ENCODE measurements at regions not wholly inside any gene's neighbourhood (a gene's known extent, or its start where the extent isn't known, plus 50 kb on each side); places are given as distances from the start of the nearest gene placed in this dataset.
A peak's percentile ranks its signal among the peaks of the same experiment; 100 is the strongest.
"Not testable (repeated sequence)": the region's sequence is repeated elsewhere in the genome, so short reads cannot be mapped to it uniquely, and the experiment has no call there.

DNA sequence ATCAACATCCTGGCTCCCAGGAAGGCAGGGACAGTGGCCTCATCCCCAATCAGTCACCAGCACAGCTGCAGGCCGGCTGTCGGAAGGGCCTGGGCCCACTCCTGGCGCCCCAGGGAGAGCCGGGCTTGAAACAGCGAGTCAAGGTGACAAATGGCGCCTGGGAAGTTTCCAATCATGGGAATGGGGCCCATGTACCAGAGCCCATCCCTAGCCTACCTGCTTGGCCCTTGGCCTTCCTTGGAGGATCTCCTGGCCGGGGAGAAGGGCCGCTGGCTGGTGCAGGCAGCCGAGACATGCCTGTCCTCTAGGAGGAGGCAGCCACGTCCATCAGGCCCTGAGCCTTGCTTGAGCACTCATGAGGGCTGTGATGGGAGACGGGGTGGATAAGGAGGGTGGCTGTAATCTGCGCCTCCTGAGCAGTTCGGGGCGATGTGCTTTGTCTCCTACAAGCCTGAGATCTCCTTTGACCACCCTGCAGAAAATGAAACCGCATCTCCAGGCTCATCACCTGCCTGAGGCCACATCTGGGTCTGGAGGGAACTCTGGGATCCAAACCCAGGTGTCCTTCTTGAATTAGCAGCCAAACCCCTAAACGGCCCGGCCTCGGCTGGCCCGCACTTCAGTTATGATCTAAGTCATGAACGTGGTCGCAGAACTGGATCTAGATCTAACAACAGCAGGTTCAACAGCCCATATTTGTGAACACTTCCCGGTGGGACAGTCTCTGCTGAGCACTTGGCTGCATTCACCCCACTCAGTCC, 862.0 kb downstream of the TBC1D22A start:
- DNase-seq = peak; percentile 22

DNA sequence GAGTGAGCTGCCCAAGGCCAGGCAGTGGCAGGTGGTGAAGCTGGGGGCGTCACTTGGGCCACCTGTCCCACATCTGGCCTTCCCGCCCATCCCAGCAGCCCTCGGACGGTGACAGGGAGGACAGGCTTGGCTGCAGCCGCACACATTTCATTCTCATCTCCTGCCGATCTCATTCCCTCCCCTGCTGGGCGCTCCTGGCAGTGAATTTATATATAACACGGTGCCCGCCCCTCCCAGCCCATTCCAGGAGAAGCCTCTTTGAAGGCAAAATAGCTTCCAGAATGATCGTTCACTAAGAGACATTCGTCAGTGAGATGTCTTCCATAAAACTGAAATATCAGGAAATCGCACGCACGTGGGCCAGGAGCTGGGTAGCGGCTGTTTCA, 861.3 kb downstream of the TBC1D22A start:
- DNase-seq = peak; percentile 22

DNA sequence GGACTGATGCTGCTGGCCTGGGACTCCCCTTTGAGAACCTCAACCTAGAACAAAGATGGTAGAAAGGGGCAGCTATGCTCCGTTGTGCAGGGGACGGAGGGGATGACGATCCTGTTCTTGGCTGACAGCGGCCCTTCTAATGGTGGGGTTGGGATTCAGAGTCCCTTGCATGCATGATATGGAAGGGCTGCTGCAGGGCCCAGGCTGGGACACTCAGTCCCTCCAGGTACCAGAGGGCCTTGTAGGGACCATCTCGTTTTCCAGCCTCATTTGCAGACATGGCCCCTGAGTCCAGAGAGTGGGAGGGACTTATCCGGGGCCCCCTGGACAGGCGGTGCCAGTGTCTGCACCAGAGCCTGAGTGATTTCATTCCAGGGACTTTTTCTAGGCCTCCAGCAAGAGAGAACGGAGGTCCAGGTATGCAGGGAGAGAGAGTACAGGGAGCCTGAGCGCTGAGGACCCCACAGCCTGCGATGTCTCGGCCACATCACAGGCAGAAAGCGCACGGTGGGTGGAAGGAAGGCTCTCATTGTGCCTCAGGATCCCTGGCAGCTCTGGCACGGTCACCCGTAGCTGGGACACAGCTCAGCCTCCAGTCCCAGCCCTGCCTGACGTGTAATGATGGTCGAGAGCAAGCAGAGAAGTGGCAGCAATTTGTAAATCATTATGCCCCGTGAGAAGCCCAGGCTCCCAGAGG, 860.8 kb downstream of the TBC1D22A start:
- peak; percentile 34 for DNase-seq

DNA sequence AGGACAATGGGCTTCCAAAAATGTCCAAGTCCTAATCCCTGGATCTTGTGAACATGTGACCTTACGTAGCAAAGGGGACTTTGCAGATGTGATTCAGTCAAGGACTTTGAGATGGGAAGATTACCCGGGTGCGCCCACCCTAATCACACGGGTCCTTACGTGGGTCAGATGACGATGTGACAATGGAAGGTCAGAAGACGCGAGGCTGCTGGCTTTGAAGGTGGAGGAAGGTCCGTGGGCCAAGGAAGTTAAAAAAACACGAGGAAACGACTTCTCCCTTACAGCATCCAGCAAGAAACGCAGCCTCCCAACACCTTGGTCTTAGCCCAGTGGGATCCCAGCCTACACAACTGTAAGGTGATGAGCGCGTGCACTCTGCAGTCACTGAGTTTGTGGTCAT, 860.1 kb downstream of the TBC1D22A start:
- peak; percentile 9 for DNase-seq

DNA sequence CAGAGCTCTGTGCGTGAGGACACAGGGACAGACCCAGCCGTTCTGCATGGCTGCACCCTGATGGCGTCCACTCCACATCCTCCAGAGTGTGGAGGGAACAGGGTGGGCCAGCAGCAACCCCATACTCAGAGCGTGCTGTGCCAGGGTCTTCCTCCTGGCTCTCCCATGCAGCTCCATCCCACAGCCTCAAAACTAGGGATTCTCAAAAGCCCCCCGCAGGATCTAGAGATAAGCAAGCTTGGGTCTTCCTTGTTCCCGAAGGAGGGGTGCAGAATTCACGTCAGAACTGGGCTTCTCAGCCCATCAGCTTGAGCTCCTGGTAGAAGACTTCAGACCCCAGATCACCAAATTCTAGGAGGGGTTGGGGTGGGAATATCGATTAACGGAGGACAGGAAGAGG, 858.8 kb downstream of the TBC1D22A start:
- peak; percentile 21 for DNase-seq

DNA sequence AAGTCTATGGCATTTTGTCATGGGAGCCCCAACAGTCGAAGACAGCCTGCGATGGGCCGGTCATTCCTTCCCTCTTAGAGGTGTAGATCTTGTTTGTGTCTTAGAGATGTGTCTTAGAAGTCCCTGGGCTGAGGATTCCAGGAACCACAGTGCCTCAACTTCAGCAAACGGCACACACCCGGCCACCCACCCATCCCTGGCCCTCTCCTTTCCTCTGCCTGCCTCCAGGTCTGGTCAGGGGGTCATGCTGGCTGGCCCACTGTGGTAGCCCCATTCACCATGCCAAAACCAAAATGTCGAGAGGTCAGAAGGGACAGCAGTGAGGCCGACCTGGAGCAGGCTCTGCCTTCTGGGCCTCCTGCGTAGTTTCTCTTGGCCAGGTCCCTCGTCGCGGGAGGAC, 857.9 kb downstream of the TBC1D22A start:
- DNase-seq = peak; percentile 34

DNA sequence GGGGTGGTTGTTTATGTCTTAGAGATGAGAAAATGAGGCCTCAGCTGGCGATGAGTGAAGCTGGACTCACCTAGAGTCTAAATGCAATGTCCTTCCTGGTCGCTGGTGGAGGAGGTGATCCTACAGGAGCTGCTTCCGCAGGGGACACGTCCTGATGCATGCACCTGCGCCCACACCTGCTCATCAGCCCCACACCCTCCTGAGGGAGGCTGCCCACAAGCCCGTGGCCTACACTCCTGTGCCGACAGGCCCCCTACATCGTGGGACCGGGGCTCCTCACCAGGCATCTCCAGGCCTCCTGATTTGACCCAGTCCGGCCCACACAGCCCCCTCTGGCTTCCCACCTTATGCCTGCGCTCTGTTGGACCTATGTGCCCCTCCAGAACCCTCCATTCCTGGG, 857.2 kb downstream of the TBC1D22A start:
- peak; percentile 48 for DNase-seq

DNA sequence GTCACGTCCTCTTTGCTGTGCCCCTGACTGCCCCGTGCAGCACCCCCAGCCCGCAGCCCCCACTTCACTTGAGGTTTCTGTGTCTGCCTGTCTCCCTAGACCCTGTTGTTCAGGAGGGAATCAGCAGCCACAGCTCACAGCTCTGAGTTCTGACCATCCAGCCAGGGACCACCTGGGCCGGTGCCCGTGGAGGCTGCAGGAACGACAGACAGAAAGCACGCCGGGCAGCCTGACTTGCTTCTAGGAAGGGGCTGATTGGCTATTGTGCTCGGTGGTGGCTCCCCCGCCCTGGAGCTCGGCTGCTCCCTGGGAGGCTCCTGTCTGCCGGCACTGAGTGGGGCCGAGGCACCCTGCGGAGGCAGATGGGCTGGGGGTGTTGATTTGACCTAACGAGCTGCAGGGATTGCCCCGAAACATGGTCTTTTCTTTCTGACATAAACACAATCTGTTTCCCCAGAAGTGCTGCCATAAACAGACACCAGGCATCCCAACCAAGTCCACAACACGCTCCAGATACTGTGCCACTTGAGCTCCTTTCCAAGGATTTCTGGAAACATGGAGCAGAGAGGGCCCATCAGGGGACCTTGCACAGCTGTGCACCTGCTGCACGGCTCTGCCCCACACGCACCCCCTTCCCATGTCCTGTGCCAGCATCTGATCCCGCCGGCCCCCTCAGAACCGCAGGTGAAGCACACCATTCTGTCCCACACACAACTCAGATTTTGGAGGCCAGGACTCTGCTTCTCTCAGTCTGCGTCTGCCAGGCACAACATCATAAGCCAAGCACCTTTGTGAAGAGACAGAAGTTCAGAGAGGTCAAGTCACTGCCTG, 855.9 kb downstream of the TBC1D22A start:
- DNase-seq = peak; percentile 46

DNA sequence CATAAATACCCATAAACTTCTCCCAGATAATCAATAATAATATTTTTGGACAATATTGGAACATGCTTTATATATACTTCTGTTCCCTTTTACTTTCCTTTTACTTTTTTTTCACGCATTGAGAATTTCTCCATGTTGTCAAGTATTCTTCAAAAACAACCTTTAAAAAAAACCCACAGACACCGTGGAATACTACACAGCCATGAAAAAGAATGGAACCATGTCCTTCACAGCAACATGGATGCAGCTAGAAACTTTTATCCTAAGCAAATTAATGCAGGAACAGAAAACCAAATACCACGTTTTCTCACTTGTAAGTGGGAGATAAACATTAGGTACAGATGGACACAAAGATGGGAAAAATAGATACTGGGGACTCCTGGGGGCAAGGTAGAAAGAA, 854.7 kb downstream of the TBC1D22A start:
- no peak for DNase-seq

DNA sequence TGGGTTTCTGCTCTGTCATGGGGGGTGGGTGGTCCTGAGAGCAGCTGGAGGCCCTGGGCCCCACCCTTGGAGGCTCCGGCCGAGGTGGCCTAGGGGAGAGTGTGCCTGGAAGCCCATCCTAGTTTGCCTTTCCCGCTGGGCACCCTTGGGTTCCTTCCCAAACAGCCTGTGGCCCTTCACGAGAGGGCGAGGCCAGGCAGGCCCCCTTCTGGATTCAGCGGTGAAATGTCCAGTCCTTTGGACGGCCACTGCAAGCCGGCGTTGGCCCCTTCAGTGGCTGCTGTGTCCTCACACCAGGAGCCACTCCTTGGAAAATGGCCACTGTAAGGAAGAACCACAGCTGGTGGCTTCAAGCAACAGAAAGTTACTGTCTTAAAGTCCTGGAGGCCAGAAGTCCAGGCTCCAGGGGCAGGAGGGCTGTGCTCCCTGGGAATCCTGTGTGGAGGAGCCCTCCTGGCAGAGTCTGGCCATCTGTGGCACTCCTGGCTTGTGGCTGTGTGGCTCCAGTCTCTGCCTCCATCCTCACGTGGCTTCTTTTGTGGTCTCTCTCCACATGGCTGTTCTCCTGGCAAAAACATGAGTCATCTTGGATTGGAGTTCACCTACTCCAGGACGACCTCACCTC, 854.1 kb downstream of the TBC1D22A start:
- peak; percentile 38 for DNase-seq

DNA sequence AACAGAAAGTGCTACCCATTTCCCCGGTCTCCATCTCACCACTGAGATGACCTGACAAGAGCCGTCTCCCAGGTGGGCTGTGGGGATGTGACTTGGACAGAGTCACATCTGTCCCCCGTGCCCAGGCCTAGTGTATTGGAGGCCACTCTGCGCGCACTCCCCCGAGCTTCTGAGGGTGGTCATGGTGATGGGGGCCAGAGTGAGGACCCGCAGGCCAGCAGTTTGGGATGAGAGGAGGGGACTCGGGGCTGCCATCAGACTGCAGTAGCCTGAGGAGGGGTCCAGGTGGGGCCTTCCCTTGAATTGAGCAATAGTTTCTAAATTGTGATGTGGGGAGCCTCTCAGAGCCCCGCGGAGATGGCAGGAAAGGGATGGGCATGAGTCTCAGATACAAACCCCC, 852.6 kb downstream of the TBC1D22A start:
- peak; percentile 52 for DNase-seq

DNA sequence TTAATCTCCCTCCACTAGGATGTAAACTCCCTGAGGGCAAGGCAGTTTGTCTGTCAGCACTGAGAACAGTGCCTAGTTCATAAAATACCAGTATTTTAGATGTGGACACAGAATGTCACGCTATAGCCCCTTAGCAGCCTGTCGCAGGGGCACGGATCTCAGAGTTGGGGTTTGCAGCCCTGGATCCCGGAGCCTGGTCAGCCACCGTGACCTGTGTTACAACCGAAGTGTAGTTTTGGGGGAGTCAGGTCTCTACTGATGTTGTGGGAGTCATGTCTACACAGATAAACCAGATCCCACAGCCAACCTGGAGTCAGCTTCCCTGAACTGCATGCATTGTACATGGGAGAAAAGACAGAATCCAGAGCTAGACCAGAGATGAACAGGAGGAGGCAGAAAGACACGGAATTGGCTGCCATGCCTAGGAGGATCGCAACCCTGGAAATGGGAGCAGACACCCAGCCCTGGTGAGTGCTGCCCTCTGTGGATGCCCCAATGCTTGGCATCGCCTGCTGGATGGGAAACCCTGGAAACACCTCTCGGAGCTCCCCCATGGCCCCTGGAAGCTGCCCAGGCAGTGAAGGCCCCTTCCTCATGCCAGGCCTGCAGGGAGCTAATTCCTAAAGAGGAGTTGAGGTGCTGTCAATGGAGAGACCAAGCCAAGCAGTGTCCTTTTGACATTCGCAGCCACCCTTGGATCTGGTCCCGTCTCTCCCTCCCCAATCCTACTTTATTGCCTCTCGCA, 851.3 kb downstream of the TBC1D22A start:
- DNase-seq = no peak

DNA sequence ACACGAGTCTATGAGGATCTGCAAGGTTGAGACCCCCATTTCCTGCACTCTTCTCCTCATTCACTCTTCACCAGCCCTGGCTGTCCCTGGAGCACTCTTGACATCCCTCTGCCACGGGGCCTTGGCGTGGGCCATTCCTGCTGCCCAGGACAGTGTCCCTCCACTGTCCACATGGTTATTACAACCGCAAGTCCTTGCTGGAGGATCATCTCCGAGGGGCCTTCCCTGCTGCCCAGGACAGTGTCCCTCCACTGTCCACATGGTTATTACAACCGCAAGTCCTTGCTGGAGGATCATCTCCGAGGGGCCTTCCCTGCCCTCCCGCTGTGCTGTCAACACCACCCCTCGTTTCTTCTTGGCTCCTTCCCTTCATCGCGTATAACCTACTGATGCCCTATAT, 850.7 kb downstream of the TBC1D22A start:
- not testable (repeated sequence) for DNase-seq

DNA sequence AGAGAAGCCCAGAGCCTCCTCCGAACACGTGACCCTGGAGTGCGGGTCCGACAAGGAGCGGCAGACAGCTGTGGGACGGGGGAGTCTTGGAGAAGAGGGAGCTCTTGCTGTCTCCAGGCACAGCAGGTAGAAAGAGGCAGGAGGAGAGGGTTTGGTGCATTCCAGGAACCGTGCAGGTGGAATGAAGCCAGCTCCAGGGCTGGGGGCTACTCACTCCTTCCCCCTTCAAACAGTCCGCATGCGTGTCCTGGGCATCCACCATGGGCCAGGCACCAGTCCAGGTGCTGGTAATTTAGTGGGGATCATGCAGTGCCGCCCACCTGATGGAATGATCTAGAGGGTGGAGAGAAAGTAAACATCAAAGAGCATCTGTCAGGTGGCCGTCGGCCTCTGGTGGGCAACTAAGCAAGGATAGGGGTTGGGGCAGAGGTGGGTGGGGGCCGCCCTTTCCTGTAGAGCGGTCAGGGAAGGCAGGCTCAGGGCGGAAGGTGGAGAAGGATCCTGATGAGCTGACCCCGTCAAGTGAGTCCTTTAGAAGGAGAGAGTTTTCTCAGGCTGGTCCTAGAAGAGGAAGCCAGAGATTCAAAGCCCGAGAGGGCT, 850.0 kb downstream of the TBC1D22A start:
- no peak for DNase-seq

DNA sequence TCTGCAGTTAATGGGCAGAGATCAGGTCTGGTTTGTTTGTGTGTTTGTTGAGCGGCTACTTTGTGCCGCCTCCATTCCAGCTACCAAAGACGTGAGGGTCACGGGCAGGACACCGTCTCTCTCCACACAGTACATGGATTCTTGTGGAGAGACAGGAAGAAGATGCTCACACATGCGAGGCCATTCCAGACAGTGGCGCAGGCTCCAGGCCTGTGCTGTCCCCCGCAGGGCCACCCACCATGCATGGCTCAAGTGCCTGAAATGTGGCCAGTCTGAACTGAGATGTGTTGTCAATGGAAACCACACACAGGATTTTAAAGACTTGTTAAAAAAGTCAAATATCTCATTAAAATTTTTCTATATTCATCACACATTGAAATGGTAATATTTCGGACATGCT, 848.3 kb downstream of the TBC1D22A start:
- DNase-seq = no peak

DNA sequence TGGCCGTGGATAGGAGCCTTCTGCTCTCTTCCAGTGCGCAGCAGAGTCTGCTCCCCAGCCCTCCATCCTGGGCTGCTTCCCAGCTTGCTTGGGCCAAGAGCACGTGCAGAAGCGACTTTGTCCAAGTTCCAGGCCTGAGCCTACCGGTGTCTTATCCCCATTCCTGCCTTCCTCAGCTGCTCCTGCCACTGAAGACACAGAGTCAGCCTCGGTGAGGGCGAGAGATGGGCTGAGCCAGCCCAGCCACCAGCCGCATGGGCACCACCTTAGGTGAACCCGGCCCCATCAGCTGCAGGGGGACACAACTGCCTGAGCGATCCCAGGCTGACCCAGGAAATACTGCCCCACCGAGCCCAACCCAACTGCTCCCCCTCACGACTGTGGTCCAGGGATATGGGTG, 847.8 kb downstream of the TBC1D22A start:
- DNase-seq = no peak

DNA sequence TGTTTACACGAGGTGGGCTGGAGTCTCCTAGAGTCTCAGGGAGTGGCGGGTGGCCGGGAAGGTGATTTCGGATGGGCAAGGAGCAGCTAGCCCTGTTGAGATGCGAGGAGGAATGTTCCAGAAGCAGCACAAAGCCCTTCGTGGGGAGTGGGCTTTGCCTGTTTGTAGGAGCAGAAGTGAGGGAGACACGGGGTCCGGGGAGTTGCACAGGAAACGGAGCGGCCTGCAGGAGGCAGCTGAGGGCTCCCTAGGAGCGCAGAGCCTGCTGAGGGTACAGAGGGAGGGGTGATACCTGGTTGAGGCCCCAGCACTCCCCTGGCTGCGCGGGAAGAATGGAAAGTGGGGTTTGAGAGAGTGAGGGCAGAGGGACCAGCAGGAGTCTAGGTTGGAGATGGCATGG, 847.2 kb downstream of the TBC1D22A start:
- no peak for DNase-seq

DNA sequence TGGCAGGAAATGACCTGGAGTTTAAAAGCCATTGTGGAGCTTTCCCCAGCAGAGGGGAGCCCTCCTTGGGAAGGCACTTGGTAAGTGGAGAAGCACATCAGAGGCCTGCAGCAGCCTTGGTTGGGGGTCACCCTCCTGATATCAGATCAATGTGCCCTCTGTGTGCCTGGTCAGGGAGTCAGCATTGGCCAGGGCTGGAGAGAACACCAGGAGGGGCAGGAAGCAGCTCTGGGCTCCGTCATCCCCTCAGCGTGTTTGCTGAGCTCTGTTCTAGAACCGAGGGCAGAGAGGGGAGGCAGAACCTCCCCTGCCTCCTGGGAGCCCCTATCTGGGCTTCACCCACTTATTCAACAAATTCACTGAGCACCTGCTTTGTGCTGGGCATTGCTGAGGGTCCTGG, 846.0 kb downstream of the TBC1D22A start:
- DNase-seq = no peak

DNA sequence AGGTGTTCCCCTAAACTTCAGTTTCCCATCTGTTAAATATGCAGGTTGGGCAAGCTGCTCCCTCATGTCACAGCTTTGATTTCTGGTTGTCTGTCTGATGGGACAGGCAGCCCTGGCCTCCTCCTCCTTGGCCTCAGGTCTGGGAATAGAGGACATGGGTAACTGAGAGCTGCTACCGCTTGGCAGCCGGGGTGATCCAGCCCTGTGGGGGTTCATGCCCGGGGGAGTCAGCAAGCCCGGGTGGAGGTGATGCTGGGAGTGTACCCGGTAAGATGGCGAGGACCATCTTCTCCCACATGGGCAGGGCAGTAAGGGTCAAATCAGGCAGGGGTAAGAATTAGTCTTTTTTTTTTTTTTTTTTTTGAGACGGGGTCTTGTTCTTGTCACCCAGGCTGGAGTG, 845.0 kb downstream of the TBC1D22A start:
- DNase-seq = no peak

DNA sequence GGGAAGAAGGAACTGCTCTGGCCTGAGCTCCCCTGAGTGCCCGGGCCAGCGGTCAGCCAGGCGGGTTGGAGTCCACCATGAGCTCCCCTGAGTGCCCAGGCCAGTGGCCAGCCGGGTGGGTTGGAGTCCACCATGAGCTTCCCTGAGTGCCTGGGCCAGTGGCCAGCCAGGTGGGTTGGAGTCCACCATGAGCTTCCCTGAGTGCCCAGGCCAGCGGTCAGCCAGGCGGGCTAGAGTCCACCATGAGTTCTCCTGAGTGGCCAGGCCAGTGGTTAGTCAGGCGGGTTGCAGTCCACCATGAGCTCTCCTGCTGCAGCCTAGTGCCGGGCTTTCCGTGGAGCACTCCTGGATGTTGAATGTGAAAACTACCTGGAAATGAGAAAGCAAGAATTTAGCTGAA, 844.0 kb downstream of the TBC1D22A start:
- DNase-seq = peak; percentile 41

DNA sequence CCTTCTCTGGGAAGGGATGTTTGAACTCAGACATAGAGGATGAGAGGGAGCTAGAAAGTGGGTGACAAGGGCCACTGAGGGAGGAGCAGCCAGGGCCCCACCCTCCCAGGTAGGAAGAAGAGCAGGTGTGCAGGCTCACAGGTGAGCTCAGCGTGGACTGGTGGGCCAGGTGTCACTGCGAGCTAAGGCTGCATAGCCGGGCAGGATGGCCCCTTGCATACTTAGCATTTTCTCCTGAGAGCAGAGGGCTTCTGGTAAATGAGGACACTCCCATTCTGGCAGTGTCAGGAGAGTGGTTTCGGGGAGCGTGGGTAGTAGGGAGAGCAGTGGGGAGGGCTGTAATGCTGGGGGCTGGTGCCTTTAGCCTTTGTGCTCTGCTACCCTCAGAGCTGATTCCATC, 843.4 kb downstream of the TBC1D22A start:
- peak; percentile 47 for DNase-seq

DNA sequence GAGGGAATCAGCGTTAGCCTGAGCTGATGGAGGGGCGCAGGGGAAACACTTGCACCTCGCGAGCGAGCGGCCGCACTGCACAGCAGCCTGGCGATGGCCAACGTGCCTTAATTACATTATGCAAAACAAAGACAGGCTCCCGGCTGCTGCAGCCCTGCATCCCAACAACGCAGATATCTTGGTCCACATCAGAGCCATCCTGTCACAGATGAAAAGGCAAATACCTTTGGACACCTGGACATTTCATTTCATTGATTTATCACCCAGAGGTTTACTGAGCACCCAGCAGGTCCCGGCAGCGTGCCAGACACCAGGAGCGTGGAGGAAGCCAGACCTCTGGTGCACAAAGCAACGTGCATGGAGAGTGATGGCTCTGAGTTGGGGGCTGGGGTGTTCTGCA, 843.0 kb downstream of the TBC1D22A start:
- DNase-seq = peak; percentile 34
